ENCODE measurements at regions not wholly inside any gene's neighbourhood (a gene's known extent, or its start where the extent isn't known, plus 50 kb on each side); places are given as distances from the start of the nearest gene placed in this dataset.

DNA sequence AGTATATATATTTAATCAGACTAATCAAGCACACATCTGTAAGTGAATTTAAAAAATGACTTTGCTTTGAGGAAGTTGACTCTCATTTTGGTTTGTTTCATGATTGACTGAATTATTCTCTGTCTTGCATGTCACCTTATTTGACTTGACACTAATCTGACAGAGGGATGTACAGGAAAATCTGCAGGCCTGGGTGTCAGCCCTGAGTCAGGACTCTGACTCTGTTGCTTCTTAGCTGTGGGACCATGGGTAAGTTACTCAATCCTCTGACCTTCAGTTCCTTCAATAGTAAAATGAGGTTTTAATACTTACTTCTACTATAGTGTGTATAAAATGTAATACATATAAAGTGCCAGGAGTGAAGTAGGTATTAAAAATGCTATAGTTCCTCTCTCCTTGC is 415.9 kb downstream of the ARHGEF28 start:
- Mint-ChIP-seq H3K36me3 (no peaks in the 10 kb centered on the region), H3K27me3 (ENCODE audit: insufficient read depth, low read depth) (peaks cover 5% of the 10 kb centered on the region), H3K27ac (no peak overlapping the region), H3K9me3 (peaks cover 7% of the 10 kb centered on the region), H3K4me3 (no peak overlapping the region), H3K4me1 (peaks cover 14% of the 10 kb centered on the region)
- Histone ChIP-seq H3K4me2 (no peak overlapping the region), H3K79me2 (ENCODE audit: low read depth) (no peaks in the 10 kb centered on the region), H3K4me3 (no peak overlapping the region), H3K9me3 (ENCODE audit: low read depth) (no peaks in the 10 kb centered on the region), H3F3A (ENCODE audit: low read depth) (no peaks in the 10 kb centered on the region), H3K27me3 (no peaks in the 10 kb centered on the region), H4K20me1 (ENCODE audit: low read depth) (no peaks in the 10 kb centered on the region), H3K27ac (no peak overlapping the region), H2AFZ (replicated peaks) (no peak overlapping the region), H3K36me3 (no peaks in the 10 kb centered on the region), H3K9ac (no peak overlapping the region), H3K4me1 (peaks cover 10% of the 10 kb centered on the region)
- TF ChIP-seq EZH2phosphoT487 (IDR thresholded peaks at IDR 0.05) (no peak), EZH2 (IDR thresholded peaks at IDR 0.05) (no peak)
- TF ChIP-seq, protein P1, sequence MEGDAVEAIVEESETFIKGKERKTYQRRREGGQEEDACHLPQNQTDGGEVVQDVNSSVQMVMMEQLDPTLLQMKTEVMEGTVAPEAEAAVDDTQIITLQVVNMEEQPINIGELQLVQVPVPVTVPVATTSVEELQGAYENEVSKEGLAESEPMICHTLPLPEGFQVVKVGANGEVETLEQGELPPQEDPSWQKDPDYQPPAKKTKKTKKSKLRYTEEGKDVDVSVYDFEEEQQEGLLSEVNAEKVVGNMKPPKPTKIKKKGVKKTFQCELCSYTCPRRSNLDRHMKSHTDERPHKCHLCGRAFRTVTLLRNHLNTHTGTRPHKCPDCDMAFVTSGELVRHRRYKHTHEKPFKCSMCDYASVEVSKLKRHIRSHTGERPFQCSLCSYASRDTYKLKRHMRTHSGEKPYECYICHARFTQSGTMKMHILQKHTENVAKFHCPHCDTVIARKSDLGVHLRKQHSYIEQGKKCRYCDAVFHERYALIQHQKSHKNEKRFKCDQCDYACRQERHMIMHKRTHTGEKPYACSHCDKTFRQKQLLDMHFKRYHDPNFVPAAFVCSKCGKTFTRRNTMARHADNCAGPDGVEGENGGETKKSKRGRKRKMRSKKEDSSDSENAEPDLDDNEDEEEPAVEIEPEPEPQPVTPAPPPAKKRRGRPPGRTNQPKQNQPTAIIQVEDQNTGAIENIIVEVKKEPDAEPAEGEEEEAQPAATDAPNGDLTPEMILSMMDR (IDR thresholded peaks at IDR 0.05), result no peak
- no peak for DNase-seq (ENCODE audit: low spot score)

DNA sequence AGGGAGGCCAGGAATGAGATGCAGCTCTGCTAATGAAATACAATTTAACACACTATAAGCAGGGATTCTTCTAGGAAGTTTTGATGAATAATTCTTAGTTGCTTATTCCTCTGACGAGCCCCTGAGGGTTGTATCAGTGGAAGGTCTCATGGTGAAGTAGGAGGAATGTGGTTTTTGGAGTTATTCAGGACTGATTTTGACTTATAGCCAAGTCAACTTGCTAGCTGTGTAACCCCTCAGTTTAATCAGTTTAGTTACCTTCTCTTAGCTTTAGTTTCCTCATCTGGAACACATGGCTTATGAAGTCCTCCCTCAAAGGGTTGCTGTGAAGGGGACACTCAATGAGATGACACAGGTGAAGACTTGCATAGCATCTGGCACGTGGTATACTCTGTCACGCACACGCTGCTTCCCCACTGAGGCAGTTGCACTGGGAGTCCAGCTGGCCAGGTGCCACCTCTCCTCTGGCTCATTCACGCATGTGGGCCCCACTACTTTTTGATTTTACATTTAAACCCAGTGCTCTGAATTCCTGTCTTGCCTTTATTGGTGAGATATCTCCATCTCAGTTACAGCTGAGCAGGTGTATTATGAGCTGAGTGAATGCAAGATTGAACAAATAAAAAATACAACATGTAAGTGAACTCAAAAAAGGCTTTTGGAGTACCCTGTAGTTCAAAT is 415.0 kb downstream of the ARHGEF28 start:
- Histone ChIP-seq H3K9ac (no peak overlapping the region), H2AFZ (replicated peaks) (no peak overlapping the region), H3K4me3 (no peak overlapping the region), H3K9me3 (ENCODE audit: low read depth) (no peaks in the 10 kb centered on the region), H3K4me1 (peaks cover 10% of the 10 kb centered on the region), H3K4me2 (no peak overlapping the region), H3K27me3 (no peaks in the 10 kb centered on the region), H4K20me1 (ENCODE audit: low read depth) (no peaks in the 10 kb centered on the region), H3K27ac (no peak overlapping the region), H3K36me3 (no peaks in the 10 kb centered on the region), H3F3A (ENCODE audit: low read depth) (no peaks in the 10 kb centered on the region), H3K79me2 (ENCODE audit: low read depth) (no peaks in the 10 kb centered on the region)
- Mint-ChIP-seq H3K4me3 (no peak overlapping the region), H3K27me3 (ENCODE audit: insufficient read depth, low read depth) (peaks cover 7% of the 10 kb centered on the region), H3K36me3 (no peaks in the 10 kb centered on the region), H3K4me1 (peaks cover 18% of the 10 kb centered on the region), H3K9me3 (peaks cover 7% of the 10 kb centered on the region), H3K27ac (no peak overlapping the region)
- TF ChIP-seq, protein P1 (IDR thresholded peaks at IDR 0.05), result no peak
- TF ChIP-seq EZH2 (IDR thresholded peaks at IDR 0.05) (no peak), EZH2phosphoT487 (IDR thresholded peaks at IDR 0.05) (no peak)
- DNase-seq (ENCODE audit: low spot score), result no peak

DNA sequence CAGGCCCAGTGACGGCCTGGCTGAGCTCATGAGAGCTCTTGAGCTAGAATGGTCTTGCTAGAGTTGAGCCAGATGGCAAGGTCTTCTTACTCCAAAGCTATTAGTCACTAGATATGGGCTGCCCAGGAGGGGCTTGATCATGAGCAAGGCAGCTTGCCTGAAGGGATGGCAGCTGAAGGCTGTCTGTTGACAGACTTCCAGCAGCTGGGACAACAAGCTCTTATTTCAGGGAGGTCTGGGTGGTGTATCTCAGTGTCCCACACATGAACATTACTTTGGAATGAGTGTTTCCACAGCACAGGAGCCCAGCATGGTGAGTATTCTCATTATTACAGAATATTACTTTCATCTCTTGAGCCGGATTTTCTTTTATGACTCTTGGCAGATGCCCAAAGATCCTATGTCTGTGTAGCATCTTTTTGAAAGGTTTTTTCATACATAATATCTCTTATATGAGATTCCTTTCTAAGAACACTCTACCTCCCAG is 414.1 kb downstream of the ARHGEF28 start:
- Histone ChIP-seq H3K4me1 (peaks cover 10% of the 10 kb centered on the region), H3K27ac (no peak overlapping the region), H4K20me1 (ENCODE audit: low read depth) (no peaks in the 10 kb centered on the region), H3K9me3 (ENCODE audit: low read depth) (no peaks in the 10 kb centered on the region), H3K36me3 (no peaks in the 10 kb centered on the region), H3K4me3 (no peak overlapping the region), H3K79me2 (ENCODE audit: low read depth) (no peaks in the 10 kb centered on the region), H3K4me2 (no peak overlapping the region), H3K27me3 (no peaks in the 10 kb centered on the region), H3F3A (ENCODE audit: low read depth) (no peaks in the 10 kb centered on the region), H3K9ac (no peak overlapping the region), H2AFZ (replicated peaks) (no peak overlapping the region)
- Mint-ChIP-seq H3K27ac (no peak overlapping the region), H3K4me1 (peaks cover 21% of the 10 kb centered on the region), H3K27me3 (ENCODE audit: insufficient read depth, low read depth) (peaks cover 7% of the 10 kb centered on the region), H3K4me3 (no peak overlapping the region), H3K36me3 (no peaks in the 10 kb centered on the region), H3K9me3 (peaks cover 7% of the 10 kb centered on the region)
- no peak for TF ChIP-seq EZH2 (IDR thresholded peaks at IDR 0.05)
- DNase-seq (ENCODE audit: low spot score), result no peak

DNA sequence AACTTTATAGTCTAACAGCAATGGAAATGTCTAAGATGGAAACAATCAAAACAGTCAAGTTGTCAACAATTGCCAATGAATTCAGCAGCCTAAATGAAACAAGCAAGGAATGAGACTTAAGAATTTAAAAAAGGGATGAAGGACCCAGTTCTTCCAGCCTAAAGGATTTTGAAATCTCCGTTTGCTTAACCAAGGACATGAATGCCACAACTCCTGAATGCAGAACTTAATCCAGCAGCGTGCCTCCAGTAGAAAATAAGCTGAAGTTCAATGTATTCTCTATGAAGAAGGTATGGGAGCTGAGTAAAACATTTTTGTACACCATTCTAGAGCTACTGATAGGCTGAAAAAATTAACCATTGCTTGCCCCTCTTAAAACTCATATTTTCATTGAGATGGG is 411.3 kb downstream of the ARHGEF28 start:
- Histone ChIP-seq H3K4me2 (no peak overlapping the region), H3K9ac (no peak overlapping the region), H3K27me3 (no peaks in the 10 kb centered on the region), H3K27ac (no peak overlapping the region), H3K4me3 (no peak overlapping the region), H3K79me2 (ENCODE audit: low read depth) (no peaks in the 10 kb centered on the region), H3K36me3 (no peaks in the 10 kb centered on the region), H3K9me3 (ENCODE audit: low read depth) (no peaks in the 10 kb centered on the region), H3F3A (ENCODE audit: low read depth) (no peaks in the 10 kb centered on the region), H4K20me1 (ENCODE audit: low read depth) (no peaks in the 10 kb centered on the region), H3K4me1 (peaks cover 10% of the 10 kb centered on the region), H2AFZ (replicated peaks) (no peak overlapping the region)
- Mint-ChIP-seq H3K4me3 (no peak overlapping the region), H3K9me3 (peaks cover 7% of the 10 kb centered on the region), H3K27me3 (ENCODE audit: insufficient read depth, low read depth) (peaks cover 9% of the 10 kb centered on the region), H3K36me3 (no peaks in the 10 kb centered on the region), H3K27ac (no peak overlapping the region), H3K4me1 (peaks cover 29% of the 10 kb centered on the region)
- TF ChIP-seq EZH2phosphoT487 (IDR thresholded peaks at IDR 0.05) (no peak), EZH2 (IDR thresholded peaks at IDR 0.05) (no peak)
- TF ChIP-seq, protein P1 (IDR thresholded peaks at IDR 0.05), result no peak
- no peak for DNase-seq (ENCODE audit: low spot score)
